A673 (cell line): ENCODE measurements at regions not wholly inside any gene's neighbourhood (a gene's known extent, or its start where the extent isn't known, plus 50 kb on each side); places are given as distances from the start of the nearest gene placed in this dataset.

ENCODE experiments used
- BruUV-seq: library from RNA; stranded (reverse); fragments of 400-500 nt; replicated peaks from 2 replicates; lab custom pipeline; 2021; lab: Mats Ljungman, UMichigan
- CTCF ChIA-PET: fragments of 300-600 bp; sonication (Branson Sonifier 250); formaldehyde crosslinking; loops from one replicate; lab custom pipeline; 2022; ENCODE audit warnings: antibody characterized with exemption; lab: Charles Lee
- POLR2A ChIA-PET: fragments of 300-600 bp; sonication (Branson Sonifier 250); formaldehyde crosslinking; loops from one replicate; lab custom pipeline; 2022; ENCODE audit warnings: antibody characterized with exemption; ENCODE audit not compliant: low non-redundant PET; lab: Charles Lee
- DNase-seq: peaks from one replicate; pipeline ENCODE4 v3.0.0-alpha.2; 2015; ENCODE audit warnings: low spot score
- H3K27ac ChIP-seq: fragments of 200-600 bp; sonication (generic); 2 replicates; pipeline ENCODE4 v1.5.1; 2016; ENCODE audit warnings: mixed run types, low read depth, mild to moderate bottlenecking, mixed read lengths, antibody characterized with exemption, low read length; ENCODE audit not compliant: poor library complexity, severe bottlenecking
- H3K27me3 ChIP-seq: fragments of 200-600 bp; sonication (generic); replicated peaks from 2 replicates; pipeline ENCODE4 v1.6.1; 2017; ENCODE audit warnings: mixed run types, low read depth, mild to moderate bottlenecking, mixed read lengths, antibody characterized with exemption, low read length; ENCODE audit not compliant: insufficient read depth, poor library complexity
- H3K36me3 ChIP-seq: fragments of 200-600 bp; sonication (generic); 2 replicates; pipeline ENCODE4 v1.6.1; 2016; ENCODE audit warnings: mixed run types, mild to moderate bottlenecking, mixed read lengths, antibody characterized with exemption, low read length; ENCODE audit not compliant: insufficient read depth, poor library complexity, severe bottlenecking
- H3K4me1 ChIP-seq: fragments of 200-600 bp; sonication (generic); 2 replicates; pipeline ENCODE4 v1.6.1; 2017; ENCODE audit warnings: mixed run types, mild to moderate bottlenecking, mixed read lengths, antibody characterized with exemption, low read length; ENCODE audit not compliant: insufficient read depth, poor library complexity, severe bottlenecking
- H3K4me3 ChIP-seq: fragments of 200-600 bp; sonication (generic); 2 replicates; pipeline ENCODE4 v1.5.1; 2016; ENCODE audit warnings: low read depth, mixed run types, mild to moderate bottlenecking, mixed read lengths, low read length; ENCODE audit not compliant: poor library complexity, severe bottlenecking
- H3K9me3 ChIP-seq: fragments of 200-600 bp; sonication (generic); 2 replicates; pipeline ENCODE4 v1.6.1; 2016; ENCODE audit warnings: mixed run types, low read depth, mild to moderate bottlenecking, mixed read lengths, antibody characterized with exemption, low read length; ENCODE audit not compliant: poor library complexity, severe bottlenecking
- CTCF ChIP-seq: fragments of 300-800, 200-600 bp; sonication (generic); conservative IDR thresholded peaks from 2 replicates; pipeline ENCODE4 v1.5.1; 2017; ENCODE audit warnings: low read depth, mild to moderate bottlenecking, antibody characterized with exemption, low read length, moderate library complexity, mixed read lengths
- EZH2 ChIP-seq: fragments of 200-600 bp; sonication (generic); IDR thresholded peaks from 2 replicates; pipeline ENCODE4 v1.6.1; 2017; ENCODE audit warnings: borderline replicate concordance, low read depth, mild to moderate bottlenecking, mixed read lengths, antibody characterized with exemption, low read length; ENCODE audit not compliant: poor library complexity, severe bottlenecking
- intact Hi-C: fragments of 100-400 bp; cut with micrococcal nuclease; formaldehyde crosslinking; loops from one replicate; pipeline ENCODE4 v1.10.0; 2022; ENCODE audit not compliant: unreplicated experiment

DNA sequence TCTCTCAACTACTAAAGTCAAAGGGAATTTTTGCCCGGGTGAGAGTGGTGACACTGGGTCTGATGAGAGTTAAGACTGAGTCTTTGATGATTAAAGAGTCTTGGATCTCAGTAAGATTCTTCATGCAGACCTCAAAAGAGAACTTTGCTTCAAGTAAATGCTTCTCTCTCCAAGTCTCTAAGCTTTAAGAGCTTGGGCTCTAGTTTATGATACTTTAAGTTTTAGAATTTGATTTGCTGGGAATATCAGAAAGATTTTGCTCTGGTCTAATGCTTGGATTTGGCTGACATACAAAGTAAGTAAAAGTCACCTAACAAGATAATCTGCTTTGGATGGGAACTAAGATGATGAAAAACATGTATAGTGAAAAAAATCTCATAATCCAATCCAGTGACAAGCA lies 566.3 kb downstream of the MAT2B start:
- POLR2A ChIA-PET: no interaction called here
- CTCF ChIA-PET: no interaction called here
- TF ChIP-seq CTCF (no peak), EZH2 (no peak)
- intact Hi-C loops: no loop called here
- H3K4me1 ChIP-seq: no peaks in the 10 kb centered on the region
- no peaks in the 10 kb centered on the region for H3K36me3 ChIP-seq
- no peak overlapping the region for H3K27ac ChIP-seq
- no peaks in the 10 kb centered on the region for H3K27me3 ChIP-seq
- DNase-seq: no peak
- H3K4me3 ChIP-seq: no peak overlapping the region
- H3K9me3 ChIP-seq: no peaks in the 10 kb centered on the region
- BruUV-seq: no TSS peak

DNA sequence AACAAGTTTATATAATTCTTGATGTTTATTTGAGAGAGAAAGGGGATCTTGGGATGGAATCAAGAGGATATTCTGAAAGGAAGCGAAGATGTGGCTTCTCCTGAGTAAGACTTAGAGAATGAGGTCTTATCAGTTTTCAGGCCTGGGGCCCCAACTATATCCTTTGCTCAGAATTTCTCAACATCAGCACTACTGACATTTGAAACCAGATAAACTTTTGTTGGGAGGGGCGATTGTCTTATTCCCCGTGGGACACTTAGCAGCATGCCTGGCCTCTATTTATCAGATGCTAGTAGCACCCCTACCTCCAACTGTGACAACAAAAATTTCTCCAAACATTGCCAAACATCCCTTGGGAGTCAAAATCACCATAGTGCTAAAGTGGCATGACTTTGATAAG lies 567.7 kb downstream of the MAT2B start:
- Histone ChIP-seq H3K27ac (no peak overlapping the region), H3K27me3 (peaks cover 4% of the 10 kb centered on the region), H3K4me3 (no peak overlapping the region), H3K9me3 (no peaks in the 10 kb centered on the region), H3K36me3 (no peaks in the 10 kb centered on the region), H3K4me1 (no peaks in the 10 kb centered on the region)
- no peak for DNase-seq
- BruUV-seq: no TSS peak
- POLR2A ChIA-PET: no interaction called here
- TF ChIP-seq CTCF: no peak
- TF ChIP-seq EZH2: no peak
- intact Hi-C loops: no loop called here
- CTCF ChIA-PET: no interaction called here

GRCh38 chr5:164076556-164076955 lies 571.1 kb downstream of the MAT2B start:
- BruUV-seq: no TSS peak
- H3K27ac ChIP-seq: no peak overlapping the region

More at GRCh38 chr5:164076556-164076955, 571.1 kb downstream of the MAT2B start:
- H3K9me3 ChIP-seq: no peaks in the 10 kb centered on the region
- POLR2A ChIA-PET: no interaction called here
- DNase-seq: no peak
- no peak for TF ChIP-seq EZH2
- TF ChIP-seq CTCF: no peak
- intact Hi-C loops: no loop called here
- CTCF ChIA-PET: no interaction called here
- no peaks in the 10 kb centered on the region for H3K36me3 ChIP-seq
- H3K4me3 ChIP-seq: no peak overlapping the region
- no peaks in the 10 kb centered on the region for H3K4me1 ChIP-seq
- H3K27me3 ChIP-seq: peaks cover 5% of the 10 kb centered on the region
